Brain microvascular endothelial cell (primary cell): ENCODE measurements at regions not wholly inside any gene's neighbourhood (a gene's known extent, or its start where the extent isn't known, plus 50 kb on each side); places are given as distances from the start of the nearest gene placed in this dataset.

Experiments used
- DNase-seq: peaks from one replicate; pipeline ENCODE4 v3.0.0-alpha.2; 2020
- H3K27ac ChIP-seq: fragments of 250-450 bp; sonication (Bioruptor Pico); 2 replicates; pipeline ENCODE4 v1.5.1; 2020; ENCODE audit warnings: mild to moderate bottlenecking, moderate library complexity
- H3K27me3 ChIP-seq: fragments of 250-450 bp; sonication (Bioruptor Pico); replicated peaks from 2 replicates; pipeline ENCODE4 v1.5.1; 2020; ENCODE audit warnings: mild to moderate bottlenecking
- H3K36me3 ChIP-seq: fragments of 250-450 bp; sonication (Bioruptor Pico); replicated peaks from 2 replicates; pipeline ENCODE4 v1.5.1; 2020; ENCODE audit warnings: mild to moderate bottlenecking
- H3K4me3 ChIP-seq: 2 replicates; pipeline ENCODE4 v1.5.1; 2011; ENCODE audit warnings: low read depth, mild to moderate bottlenecking, control low read depth, low read length, moderate library complexity
- CTCF ChIP-seq: IDR thresholded peaks from 2 replicates; pipeline ENCODE4 v1.5.1; 2011; ENCODE audit warnings: low read depth, mild to moderate bottlenecking, moderate library complexity, low read length, control low read depth, inconsistent platforms; ENCODE audit errors: missing control alignments
- in situ Hi-C: cut with HindIII; loops from 2 replicates; pipeline ENCODE4 v1.10.0; 2017; ENCODE audit warnings: low sequenced_read_pairs, low pct_ligation_motif_present

- in situ Hi-C loops: no loop called here
- TF ChIP-seq CTCF: no peak
- peaks cover 2% of the 10 kb centered on the region for H3K27me3 ChIP-seq
- DNase-seq: no peak
- H3K4me3 ChIP-seq: no peak overlapping the region
- H3K27ac ChIP-seq: no peak overlapping the region
- H3K36me3 ChIP-seq: no peaks in the 10 kb centered on the region
Measured at GRCh38 chr7:136030330-136030729, 53.2 kb upstream of the MTPN start.

DNA sequence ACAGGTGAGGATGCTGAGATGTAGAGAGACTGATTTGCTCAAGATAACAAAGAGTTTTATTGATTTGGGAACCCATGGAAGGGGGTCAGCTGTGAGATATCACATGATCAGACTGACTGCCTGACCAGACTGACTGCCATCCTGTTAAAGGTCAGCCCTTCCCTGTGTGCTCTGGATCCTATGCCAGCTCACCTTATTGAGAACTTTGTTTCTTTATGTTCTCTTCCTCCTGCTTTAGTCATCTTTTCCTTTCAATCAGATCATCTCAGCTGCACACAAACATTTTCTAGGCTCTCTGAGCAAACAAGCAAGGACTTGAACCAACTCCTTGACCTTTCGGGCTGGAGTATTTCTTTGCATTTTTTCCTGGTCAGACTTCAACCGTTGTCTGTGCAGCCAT lies 50.0 kb upstream of the MTPN start:
- Histone ChIP-seq H3K27me3 (peaks cover 2% of the 10 kb centered on the region), H3K4me3 (no peak overlapping the region), H3K27ac (no peak overlapping the region), H3K36me3 (no peaks in the 10 kb centered on the region)
- TF ChIP-seq CTCF: no peak
- in situ Hi-C loops: no loop called here
- DNase-seq: no peak
